ENCODE measurements at regions not wholly inside any gene's neighbourhood (a gene's known extent, or its start where the extent isn't known, plus 50 kb on each side); places are given as distances from the start of the nearest gene placed in this dataset.

- TF ChIP-seq CTCF (IDR thresholded peaks at IDR 0.05) (no peak), POLR2A (IDR thresholded peaks at IDR 0.05) (no peak)
Measured at GRCh38 chr17:51374209-51374608, 113.9 kb downstream of the UTP18 start.

Data from adrenal gland (tissue), 5 donors.